GM12864 (cell line): ENCODE measurements at regions not wholly inside any gene's neighbourhood (a gene's known extent, or its start where the extent isn't known, plus 50 kb on each side); places are given as distances from the start of the nearest gene placed in this dataset.
A peak's percentile ranks its signal among the peaks of the same experiment; 100 is the strongest.
"Not testable (repeated sequence)": the region's sequence is repeated elsewhere in the genome, so short reads cannot be mapped to it uniquely, and the experiment has no call there.

ENCODE experiments used
- DNase-seq: peaks from one replicate; pipeline ENCODE4 v3.0.0-alpha.2; 2011; ENCODE audit warnings: low read depth
- H3K4me3 ChIP-seq: 2 replicates; pipeline ENCODE4 v1.5.1; 2011; ENCODE audit warnings: mild to moderate bottlenecking, low read depth, low read length, control low read depth
- TF ChIP-seq, protein P1 (sequence below): IDR thresholded peaks from 2 replicates; pipeline ENCODE4 v1.5.1; 2011; ENCODE audit warnings: low read depth, mild to moderate bottlenecking, moderate library complexity, low read length, control low read depth, inconsistent platforms; ENCODE audit errors: missing control alignments

DNA sequence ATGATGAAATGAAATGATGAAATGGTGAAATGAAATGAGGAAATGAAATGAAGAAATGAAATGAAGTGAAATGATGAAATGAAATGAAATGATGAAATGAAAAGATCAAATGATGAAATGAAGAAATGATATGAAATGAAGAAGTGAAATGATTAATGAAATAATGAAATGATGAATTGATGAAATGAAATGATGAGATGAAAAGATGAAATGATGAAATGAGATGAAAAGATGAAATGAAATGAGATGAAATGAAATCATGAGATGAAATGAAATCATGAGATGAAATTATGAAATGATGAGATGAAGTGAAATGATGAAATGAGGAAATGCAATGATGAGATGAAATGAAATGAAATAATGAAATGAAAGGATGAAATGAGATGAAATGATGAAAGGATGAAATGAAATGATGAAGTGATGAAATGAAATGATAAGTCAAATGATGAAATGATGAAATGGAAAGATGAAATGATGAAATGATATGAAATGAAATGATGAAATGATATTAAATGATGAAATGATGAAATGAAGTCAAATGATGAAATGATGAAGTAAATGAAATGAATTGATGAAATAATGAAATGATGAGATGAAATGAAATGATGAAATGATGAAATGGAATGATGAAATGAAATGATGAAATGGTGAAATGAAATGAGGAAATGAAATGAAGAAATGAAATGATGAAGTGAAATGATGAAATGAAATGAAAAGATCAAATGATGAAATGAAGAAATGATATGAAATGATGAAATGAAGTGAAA, 220.9 kb upstream of the VKORC1L1 start:
- not testable (repeated sequence) for H3K4me3 ChIP-seq, DNase-seq

DNA sequence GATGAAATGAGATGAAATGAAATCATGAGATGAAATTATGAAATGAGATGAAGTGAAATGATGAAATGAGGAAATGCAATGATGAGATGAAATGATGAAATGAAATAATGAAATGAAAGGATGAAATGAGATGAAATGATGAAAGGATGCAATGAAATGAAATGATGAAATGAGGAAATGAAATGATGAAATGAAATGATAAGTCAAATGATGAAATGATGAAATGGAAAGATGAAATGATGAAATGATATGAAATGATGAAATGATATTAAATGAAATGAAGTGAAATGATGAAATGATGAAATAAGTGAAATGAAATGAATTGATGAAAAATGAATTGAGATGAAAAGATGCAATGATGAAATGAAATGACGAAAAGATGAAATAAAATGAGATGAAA, 220.2 kb upstream of the VKORC1L1 start:
- not testable (repeated sequence) for H3K4me3 ChIP-seq, DNase-seq

DNA sequence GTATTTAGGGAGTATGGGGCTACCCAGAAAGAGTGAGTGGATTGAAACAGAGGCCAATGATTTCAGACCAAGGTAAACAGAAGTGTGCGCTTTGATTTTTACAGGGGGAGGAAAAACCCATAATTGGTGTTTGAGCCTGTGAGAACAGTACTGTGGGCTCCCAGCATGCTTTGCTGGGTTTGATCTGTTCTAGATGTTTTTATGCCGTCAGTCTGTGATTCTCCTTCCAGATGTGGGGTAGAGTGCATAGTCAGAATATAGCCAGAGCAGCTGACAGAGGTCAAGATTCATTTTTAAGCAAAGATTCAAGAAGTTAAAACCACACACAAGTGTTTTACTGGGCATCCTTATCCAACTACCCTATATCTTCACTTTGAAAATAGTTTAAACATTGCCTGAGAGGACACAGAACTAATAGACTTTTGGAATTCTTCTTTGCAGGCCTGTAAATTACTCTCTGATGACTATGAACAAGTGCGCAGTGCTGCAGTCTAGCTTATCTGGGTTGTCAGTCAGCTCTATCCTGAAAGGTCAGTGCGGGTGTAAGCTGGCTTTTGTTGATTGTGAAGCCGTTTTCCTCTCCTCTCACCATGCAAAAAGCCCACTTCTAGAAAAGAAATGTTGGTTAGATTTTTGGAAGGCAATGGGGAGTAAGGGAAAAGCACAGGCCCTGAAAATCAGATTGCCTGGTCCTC, 216.2 kb upstream of the VKORC1L1 start:
- DNase-seq, H3K4me3 ChIP-seq: not testable (repeated sequence)

DNA sequence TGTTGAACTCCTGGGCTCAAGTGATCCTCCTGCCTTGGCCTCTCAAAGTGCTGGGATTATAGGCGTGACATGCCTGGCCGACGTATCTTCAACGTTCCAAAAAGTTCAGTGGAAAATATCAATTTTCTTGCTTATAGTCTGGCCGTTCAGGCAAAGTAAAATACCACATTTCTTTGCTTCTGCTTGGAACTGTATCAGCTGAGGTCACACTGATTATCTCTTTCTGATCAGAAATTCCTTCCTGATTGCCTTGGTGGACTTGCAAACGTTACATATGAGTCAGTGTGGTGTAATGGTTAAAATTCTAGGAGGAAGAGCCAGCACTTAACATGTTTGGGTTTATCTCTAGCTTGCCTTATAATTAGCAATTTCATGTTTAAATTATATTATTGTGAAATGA, 189.5 kb upstream of the VKORC1L1 start:
- not testable (repeated sequence) for H3K4me3 ChIP-seq, DNase-seq

DNA sequence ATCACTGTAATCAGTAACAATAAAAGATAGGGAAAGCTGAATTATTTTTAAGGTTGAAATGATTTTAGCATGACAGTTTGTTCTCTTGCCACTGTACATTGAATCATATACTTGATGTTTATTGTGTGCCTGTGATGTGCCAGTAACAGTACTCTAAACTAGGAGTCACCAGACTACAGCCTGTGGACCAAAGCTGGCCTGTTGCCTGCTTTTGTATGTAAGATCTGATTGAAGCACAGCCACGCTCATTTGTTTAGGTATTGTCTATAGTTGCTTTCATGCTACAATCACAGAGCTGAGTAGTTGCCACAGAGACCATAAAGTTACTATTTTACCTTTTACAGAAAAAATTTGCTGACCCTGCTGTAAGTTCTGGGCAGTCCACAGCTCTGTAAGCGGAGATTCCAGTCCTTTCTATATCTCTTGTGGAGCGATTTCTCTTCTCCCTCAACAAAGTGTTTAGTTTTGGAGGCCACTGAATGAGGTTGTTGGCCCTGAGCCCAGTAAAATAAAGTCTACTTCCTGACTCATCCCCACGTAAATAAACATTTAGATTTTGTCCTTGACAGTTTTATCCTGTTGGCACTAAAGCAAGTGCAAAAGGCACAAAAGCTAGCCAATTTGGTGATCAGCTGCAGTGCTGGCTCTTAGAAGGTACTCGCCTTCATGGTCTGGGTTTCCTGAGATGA, 173.7 kb upstream of the VKORC1L1 start:
- not testable (repeated sequence) for DNase-seq, H3K4me3 ChIP-seq

GRCh38 chr7:65699715-65700356, 173.0 kb upstream of the VKORC1L1 start:
- not testable (repeated sequence) for H3K4me3 ChIP-seq, DNase-seq

DNA sequence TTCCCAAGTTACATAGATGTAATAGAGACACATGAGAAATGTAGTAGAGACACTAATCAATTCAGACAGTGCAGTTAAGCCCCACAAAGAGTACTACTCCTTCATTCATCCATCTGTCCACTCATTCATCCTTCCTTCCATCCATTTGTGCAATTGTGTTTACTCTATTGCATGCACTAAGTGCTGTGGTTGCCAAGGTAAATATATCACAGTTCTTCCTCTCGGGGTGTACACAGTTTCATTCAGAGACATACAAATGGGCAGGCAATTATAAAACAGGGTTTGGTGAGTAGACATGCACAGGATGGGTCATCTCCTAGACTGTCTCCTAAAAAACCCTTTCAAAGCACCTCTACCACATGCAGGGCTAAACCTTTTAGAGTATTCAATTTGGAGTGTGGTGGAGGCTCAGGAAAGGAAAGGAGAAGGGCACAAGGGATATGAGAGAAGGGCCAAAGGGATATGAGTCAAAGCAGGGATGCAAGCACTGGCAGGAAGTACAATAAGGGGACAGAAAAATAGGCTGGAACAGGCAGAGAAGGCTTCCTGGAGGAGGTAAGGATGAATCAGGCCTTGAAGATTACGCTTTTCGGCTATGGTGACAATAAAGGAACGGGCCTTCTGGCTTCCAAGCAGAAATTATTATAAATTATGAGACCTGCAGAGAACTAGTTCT, 153.6 kb upstream of the VKORC1L1 start:
- not testable (repeated sequence) for H3K4me3 ChIP-seq, DNase-seq

DNA sequence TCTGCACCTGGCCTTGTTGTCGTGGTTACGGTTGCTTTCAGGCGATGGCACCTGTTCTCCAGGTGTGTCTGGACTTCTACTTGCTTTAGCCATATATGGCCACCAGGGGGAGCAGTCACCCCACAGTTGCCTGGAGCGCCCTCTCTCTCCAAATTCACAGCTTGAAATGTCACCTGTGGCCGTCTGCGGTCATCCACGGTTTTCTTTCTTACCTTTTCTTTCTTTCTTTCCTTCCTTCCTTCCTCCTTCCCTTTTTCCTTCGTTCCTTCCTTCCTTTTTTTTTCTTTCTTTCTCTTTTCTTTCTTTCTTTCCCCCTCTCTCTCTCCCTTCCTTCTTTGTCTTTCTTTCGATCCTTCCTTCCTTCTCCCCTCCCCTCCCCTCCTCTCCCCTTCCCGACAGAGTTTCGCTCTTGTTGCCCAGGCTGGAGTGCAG, 150.5 kb upstream of the VKORC1L1 start:
- peak; percentile 22 for DNase-seq
- TF ChIP-seq, protein P1, sequence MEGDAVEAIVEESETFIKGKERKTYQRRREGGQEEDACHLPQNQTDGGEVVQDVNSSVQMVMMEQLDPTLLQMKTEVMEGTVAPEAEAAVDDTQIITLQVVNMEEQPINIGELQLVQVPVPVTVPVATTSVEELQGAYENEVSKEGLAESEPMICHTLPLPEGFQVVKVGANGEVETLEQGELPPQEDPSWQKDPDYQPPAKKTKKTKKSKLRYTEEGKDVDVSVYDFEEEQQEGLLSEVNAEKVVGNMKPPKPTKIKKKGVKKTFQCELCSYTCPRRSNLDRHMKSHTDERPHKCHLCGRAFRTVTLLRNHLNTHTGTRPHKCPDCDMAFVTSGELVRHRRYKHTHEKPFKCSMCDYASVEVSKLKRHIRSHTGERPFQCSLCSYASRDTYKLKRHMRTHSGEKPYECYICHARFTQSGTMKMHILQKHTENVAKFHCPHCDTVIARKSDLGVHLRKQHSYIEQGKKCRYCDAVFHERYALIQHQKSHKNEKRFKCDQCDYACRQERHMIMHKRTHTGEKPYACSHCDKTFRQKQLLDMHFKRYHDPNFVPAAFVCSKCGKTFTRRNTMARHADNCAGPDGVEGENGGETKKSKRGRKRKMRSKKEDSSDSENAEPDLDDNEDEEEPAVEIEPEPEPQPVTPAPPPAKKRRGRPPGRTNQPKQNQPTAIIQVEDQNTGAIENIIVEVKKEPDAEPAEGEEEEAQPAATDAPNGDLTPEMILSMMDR: peak; percentile 80
- no peak overlapping the region for H3K4me3 ChIP-seq

GRCh38 chr7:65727182-65727581, 145.7 kb upstream of the VKORC1L1 start:
- DNase-seq, H3K4me3 ChIP-seq: not testable (repeated sequence)

DNA sequence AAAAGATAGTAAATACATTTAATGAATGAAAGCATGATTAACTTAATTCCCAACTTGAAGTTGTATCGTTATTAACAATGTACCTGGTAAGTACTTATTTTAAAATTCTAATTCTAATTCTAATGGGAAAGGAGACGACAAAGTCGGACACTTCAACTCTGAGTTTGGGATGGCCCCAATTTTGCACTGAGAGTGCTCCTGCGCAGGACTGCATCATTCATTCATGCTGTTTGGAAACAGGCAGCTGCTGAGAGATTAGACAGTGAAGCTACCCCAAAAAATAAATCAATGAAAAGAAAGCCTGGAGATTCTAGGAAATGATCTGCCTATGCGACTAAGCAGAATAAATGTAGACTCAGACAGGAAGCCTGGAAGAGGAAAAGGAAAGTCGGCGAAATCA, 141.7 kb upstream of the VKORC1L1 start:
- TF ChIP-seq, protein P1: no peak
- DNase-seq: no peak
- H3K4me3 ChIP-seq: no peak overlapping the region

- TF ChIP-seq, protein P1: no peak
- no peak for DNase-seq
- H3K4me3 ChIP-seq: no peak overlapping the region
Observed at GRCh38 chr7:65731562-65732035, 141.3 kb upstream of the VKORC1L1 start.
